Stomach (tissue), 8 donors: ENCODE measurements at regions not wholly inside any gene's neighbourhood (a gene's known extent, or its start where the extent isn't known, plus 50 kb on each side); places are given as distances from the start of the nearest gene placed in this dataset.
A peak's percentile ranks its signal among the peaks of the same experiment; 100 is the strongest.

Source experiments
- DNase-seq, 2 donors: peaks; one replicate each; pipeline versions ENCODE4 v3.0.0 to v3.0.0-alpha.2; 2013 to 2019
- H3K27ac ChIP-seq, 5 donors: fragments of 200-600 bp in 4 of 5; sonication (generic) in 4 of 5; one replicate each; pipeline ENCODE4 v1.5.1; 2013 to 2019; ENCODE audit warnings: mild to moderate bottlenecking in 1 of 5, moderate library complexity in 1 of 5
- H3K27me3 ChIP-seq, 3 donors: fragments of 200-600 bp; sonication (generic); one replicate each; pipeline ENCODE4 v1.5.1; 2017 to 2019; ENCODE audit warnings: mixed run types in 1 of 3
- H3K36me3 ChIP-seq, 4 donors: fragments of 200-600 bp; sonication (generic); 1 replicate in 3 of 4; 2 replicates in 1 of 4; pipeline ENCODE4 v1.5.1; 2016 to 2019
- H3K4me1 ChIP-seq, 4 donors: fragments of 200-600 bp; sonication (generic); one replicate each; pipeline ENCODE4 v1.5.1; 2016 to 2019
- H3K4me3 ChIP-seq, 4 donors: fragments of 200-600 bp; sonication (generic) in 3 of 4; one replicate each; pipeline ENCODE4 v1.5.1; 2016 to 2019; ENCODE audit warnings: mild to moderate bottlenecking in 1 of 4
- H3K9me3 ChIP-seq, 4 donors: fragments of 200-600 bp; sonication (generic); one replicate each; pipeline ENCODE4 v1.5.1; 2016 to 2019
- EP300 ChIP-seq: sonication (generic); formaldehyde crosslinking; IDR thresholded peaks from one replicate; pipeline ENCODE4 v1.6.1; 2017; ENCODE audit warnings: antibody characterized with exemption
- POLR2A ChIP-seq, 4 donors: fragments of 450-650 bp; IDR thresholded peaks; one replicate each; pipeline ENCODE4 v1.6.1; 2016; ENCODE audit warnings: antibody characterized with exemption in 4 of 4, control low read depth in 2 of 4, mild to moderate bottlenecking in 1 of 4, moderate library complexity in 1 of 4
- POLR2AphosphoS5 ChIP-seq, 3 donors: sonication (generic); formaldehyde crosslinking; IDR thresholded peaks; one replicate each; pipeline ENCODE4 v1.6.1; 2016; ENCODE audit warnings: antibody characterized with exemption in 3 of 3
- WGBS, 5 donors: extraction: QIAGEN DNeasy Blood & Tissue Kit in 3 of 5; methylation state at CpG; one replicate each; pipeline versions ENCODE4 v1.1.5 to v1.1.7; 2013 to 2018; 5-methylcytosine and 5-hydroxymethylcytosine counted together
- intact Hi-C: fragments of 100-400 bp; cut with DNase I; formaldehyde crosslinking; loops from one replicate; pipeline ENCODE4 v1.15.1; 2023; ENCODE audit warnings: low total_unique reads
- TF ChIP-seq, protein P1 (sequence below), 7 experiments: fragments of 450-650 bp in 4 of 7; fragments of 200-600 bp in 3 of 7; sonication (generic) in 3 of 7; IDR thresholded peaks; one replicate each; pipeline ENCODE4 v1.5.1; 2016 to 2019; ENCODE audit warnings: antibody characterized with exemption in 7 of 7, control low read depth in 2 of 7, mild to moderate bottlenecking in 1 of 7
- donor health status: healthy with polysubstance abuse.
- donor health status: Bipolar disorder and iron deficiency.
- donor health status: healthy.

DNA sequence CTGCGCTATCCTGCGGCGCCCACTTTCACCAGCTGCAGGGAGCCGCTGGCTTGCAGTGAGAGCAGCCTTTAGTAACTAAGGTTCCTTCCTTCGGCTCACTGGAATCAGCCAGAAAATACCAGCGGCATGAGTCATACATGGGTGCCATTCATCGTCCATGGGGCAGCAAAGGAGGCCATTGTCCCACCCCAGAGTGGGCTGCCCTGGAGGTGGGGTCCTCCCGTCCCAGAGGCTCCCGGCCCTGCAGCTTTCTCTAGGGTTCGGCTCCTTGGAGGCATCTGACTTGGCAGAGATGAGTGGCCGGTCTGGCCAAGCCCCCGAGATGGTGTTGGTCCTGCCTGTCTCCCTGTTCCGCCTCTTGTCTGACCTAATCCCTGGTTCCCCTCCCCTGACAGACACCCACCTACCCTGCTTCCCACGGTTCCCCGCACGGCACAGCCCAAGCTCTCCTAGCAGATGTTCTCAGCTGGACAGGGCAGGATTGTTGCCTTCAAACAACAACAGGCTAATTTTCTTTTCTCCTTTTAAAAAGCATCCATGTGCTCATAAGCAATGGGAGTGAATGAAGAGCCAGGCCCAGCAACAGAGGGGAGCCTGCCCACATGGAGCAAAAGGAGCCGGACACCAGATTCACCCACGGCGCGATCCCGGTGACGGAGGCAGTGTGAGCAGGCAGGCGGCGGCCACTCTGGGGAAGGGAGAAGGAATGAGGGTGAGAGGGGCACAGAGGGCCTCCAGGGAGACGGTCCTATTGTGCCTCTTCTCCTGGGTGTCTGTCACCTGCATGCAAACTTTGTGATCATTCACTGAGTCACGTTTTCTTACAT, 97.0 kb upstream of the COL5A1 start:
- Histone ChIP-seq H3K27me3 (peaks cover 0 to 45% (median 7%) of the 10 kb centered on the region in 3 donors), H3K36me3 (no peaks in the 10 kb centered on the region), H3K27ac (peak overlapping the region; percentile 44 to 80 (median 77)), H3K9me3 (no peaks in the 10 kb centered on the region), H3K4me1 (peaks cover 0 to 25% (median 14%) of the 10 kb centered on the region in 4 donors), H3K4me3 (no peak overlapping the region)
- 51 to 62% (median 56%) methylated on average over 24 to 26 of the region's 26 CpGs for WGBS, 5 donors
- peak in 1 of 2 donors; percentile 85 for DNase-seq
- no peak for TF ChIP-seq EP300
- no peak for TF ChIP-seq POLR2A (IDR thresholded peaks at IDR 0.05)
- TF ChIP-seq, protein P1, sequence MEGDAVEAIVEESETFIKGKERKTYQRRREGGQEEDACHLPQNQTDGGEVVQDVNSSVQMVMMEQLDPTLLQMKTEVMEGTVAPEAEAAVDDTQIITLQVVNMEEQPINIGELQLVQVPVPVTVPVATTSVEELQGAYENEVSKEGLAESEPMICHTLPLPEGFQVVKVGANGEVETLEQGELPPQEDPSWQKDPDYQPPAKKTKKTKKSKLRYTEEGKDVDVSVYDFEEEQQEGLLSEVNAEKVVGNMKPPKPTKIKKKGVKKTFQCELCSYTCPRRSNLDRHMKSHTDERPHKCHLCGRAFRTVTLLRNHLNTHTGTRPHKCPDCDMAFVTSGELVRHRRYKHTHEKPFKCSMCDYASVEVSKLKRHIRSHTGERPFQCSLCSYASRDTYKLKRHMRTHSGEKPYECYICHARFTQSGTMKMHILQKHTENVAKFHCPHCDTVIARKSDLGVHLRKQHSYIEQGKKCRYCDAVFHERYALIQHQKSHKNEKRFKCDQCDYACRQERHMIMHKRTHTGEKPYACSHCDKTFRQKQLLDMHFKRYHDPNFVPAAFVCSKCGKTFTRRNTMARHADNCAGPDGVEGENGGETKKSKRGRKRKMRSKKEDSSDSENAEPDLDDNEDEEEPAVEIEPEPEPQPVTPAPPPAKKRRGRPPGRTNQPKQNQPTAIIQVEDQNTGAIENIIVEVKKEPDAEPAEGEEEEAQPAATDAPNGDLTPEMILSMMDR (IDR thresholded peaks at IDR 0.05) = no peak
- no peak for TF ChIP-seq POLR2AphosphoS5 (IDR thresholded peaks at IDR 0.05)
- intact Hi-C loops = no loop called here

DNA sequence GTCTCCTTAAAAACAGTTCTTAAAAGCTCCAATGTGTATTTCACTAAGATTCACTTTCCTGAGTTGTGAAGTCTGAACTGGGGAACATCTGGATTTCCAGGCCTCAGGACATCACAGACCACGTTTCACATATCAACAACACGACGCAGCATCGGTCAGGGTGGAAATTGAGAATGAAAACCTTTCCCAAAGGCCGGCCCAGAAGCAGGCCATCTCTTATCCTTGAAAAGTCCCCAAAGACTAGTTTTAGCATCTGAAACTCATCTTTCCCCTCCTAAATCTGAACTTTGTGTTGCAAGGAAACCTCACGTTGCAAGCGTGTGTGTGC, 96.4 kb upstream of the COL5A1 start:
- intact Hi-C loops = no loop called here
- 63 to 82% (median 75%) methylated on average over 7 of the region's 7 CpGs for WGBS, 5 donors
- DNase-seq = no peak
- H3K36me3 ChIP-seq = no peaks in the 10 kb centered on the region
- no peaks in the 10 kb centered on the region for H3K9me3 ChIP-seq
- H3K4me3 ChIP-seq = no peak overlapping the region
- TF ChIP-seq, protein P1 (IDR thresholded peaks at IDR 0.05) = no peak
- TF ChIP-seq POLR2AphosphoS5 (IDR thresholded peaks at IDR 0.05) (no peak), POLR2A (IDR thresholded peaks at IDR 0.05) (no peak), EP300 (no peak)
- H3K27ac ChIP-seq = peak overlapping the region; percentile 66 to 80 (median 77)
- H3K4me1 ChIP-seq = peaks cover 0 to 25% (median 14%) of the 10 kb centered on the region in 4 donors
- H3K27me3 ChIP-seq = peaks cover 0 to 41% (median 7%) of the 10 kb centered on the region in 3 donors

DNA sequence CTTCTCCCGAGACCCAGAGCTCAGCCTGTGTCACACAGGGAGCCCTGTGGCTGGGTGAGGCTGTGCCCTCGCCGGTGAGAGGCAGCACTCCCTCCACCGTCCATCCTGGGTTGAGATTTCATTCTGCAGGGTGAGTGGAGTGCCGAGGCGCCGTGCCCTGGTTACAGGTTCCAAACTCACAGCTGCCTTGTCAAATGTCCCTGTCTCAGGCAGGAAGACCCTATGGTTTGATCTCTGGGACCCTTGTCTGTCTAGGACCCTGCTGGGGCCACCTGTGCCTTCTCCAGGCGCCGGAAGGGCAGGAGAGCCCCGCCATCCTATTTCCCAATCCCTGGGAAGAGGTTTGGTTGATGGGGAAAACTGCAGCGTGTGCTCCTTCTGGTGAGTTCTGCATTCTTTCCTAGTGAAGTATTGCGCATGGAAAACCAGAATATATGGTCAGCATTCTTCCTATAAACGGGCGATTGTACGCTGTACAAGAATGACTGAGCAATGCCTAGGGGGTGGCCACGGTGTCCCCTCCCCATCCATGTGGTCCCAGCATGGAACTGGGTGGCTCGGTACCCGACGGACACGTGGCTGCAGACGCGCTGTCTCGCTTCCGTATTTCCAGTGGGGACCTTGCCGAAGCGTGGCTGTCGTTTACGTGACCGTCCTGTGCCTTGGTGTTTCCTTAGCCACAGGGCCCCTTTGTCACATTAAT, 95.9 kb upstream of the COL5A1 start:
- Histone ChIP-seq H3K36me3 (no peaks in the 10 kb centered on the region), H3K27ac (peak overlapping the region; percentile 66 to 80 (median 77)), H3K9me3 (no peaks in the 10 kb centered on the region), H3K4me3 (peak overlapping the region in 2 of 4 donors; percentile 19 to 22), H3K4me1 (peaks cover 0 to 25% (median 14%) of the 10 kb centered on the region in 4 donors), H3K27me3 (peaks cover 0 to 36% (median 3%) of the 10 kb centered on the region in 3 donors)
- intact Hi-C loops = no loop called here
- 48 to 67% (median 62%) methylated on average over 24 to 29 of the region's 29 CpGs for WGBS, 5 donors
- DNase-seq = peak in 1 of 2 donors; percentile 77
- peak in 2 of 3 donors; percentile 10 for TF ChIP-seq POLR2AphosphoS5 (IDR thresholded peaks at IDR 0.05)
- TF ChIP-seq, protein P1 (IDR thresholded peaks at IDR 0.05) = no peak
- no peak for TF ChIP-seq EP300
- no peak for TF ChIP-seq POLR2A (IDR thresholded peaks at IDR 0.05)

DNA sequence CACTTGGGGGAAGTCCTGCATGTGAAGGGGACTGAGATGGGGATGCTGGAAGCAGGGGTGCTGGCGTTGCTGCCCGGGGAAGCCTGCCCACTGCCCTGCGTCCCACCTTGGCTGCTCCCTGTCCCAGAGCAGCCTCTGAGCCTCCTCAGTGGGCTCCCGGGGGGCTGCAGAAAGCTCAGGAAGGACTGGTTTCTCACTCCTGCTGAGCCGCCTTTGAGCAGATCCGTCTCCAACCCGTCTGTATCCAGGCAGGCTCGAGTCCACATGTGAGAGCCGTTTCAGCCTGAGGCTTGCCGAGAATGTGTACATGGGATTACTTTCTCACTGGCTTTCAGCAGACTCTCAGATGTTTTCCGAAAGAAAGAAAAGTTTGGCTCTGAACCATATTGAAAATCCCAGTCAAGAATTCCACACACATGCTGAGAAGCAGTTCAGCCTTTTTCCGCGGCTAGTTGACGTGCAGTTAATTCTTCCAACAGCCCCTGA, 95.3 kb upstream of the COL5A1 start:
- no peaks in the 10 kb centered on the region for H3K9me3 ChIP-seq
- H3K4me3 ChIP-seq = peak overlapping the region in 2 of 4 donors; percentile 19 to 22
- peak overlapping the region; percentile 26 to 80 (median 77) for H3K27ac ChIP-seq
- WGBS, 5 donors = 35 to 57% (median 52%) methylated on average over 4 to 14 of the region's 14 CpGs
- peaks cover 0 to 25% (median 14%) of the 10 kb centered on the region in 4 donors for H3K4me1 ChIP-seq
- no peaks in the 10 kb centered on the region for H3K36me3 ChIP-seq
- DNase-seq = peak in 1 of 2 donors; percentile 87
- intact Hi-C loops = no loop called here
- TF ChIP-seq, protein P1 (IDR thresholded peaks at IDR 0.05) = no peak
- TF ChIP-seq POLR2A (IDR thresholded peaks at IDR 0.05) (no peak), POLR2AphosphoS5 (IDR thresholded peaks at IDR 0.05) (peak in 1 of 3 donors; percentile 5)
- H3K27me3 ChIP-seq = peaks cover 0 to 34% (median 3%) of the 10 kb centered on the region in 3 donors
